Mucosa of gallbladder (tissue), 1 donor: ENCODE measurements at regions not wholly inside any gene's neighbourhood (a gene's known extent, or its start where the extent isn't known, plus 50 kb on each side); places are given as distances from the start of the nearest gene placed in this dataset.
"Not testable (repeated sequence)": the region's sequence is repeated elsewhere in the genome, so short reads cannot be mapped to it uniquely, and the experiment has no call there.

Experiments used
- DNase-seq: peaks from one replicate; pipeline ENCODE4 v3.0.0-alpha.2; 2020; ENCODE audit warnings: low spot score
- donor health status: DM: no; HTN: no; CAD: no.

DNA sequence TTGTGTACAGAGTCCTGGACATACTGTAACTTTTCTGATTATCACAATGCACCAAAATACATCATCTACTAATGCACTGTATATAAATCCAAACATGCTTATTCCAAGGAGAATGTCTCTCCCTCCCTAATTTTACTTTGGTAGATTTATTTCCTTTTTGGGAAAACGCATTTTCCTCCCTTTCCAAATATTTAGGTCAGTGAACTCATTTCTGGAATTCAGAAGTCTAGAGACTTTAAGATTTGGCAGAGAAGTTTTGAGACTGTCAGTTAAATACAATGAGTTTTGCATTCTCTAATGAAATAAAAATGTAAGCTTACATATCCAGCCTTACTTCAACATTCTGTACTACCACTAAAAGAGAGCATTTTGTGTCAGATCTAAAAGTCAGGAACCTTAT lies 165.8 kb upstream of the EDNRB start:
- no peak for DNase-seq

DNA sequence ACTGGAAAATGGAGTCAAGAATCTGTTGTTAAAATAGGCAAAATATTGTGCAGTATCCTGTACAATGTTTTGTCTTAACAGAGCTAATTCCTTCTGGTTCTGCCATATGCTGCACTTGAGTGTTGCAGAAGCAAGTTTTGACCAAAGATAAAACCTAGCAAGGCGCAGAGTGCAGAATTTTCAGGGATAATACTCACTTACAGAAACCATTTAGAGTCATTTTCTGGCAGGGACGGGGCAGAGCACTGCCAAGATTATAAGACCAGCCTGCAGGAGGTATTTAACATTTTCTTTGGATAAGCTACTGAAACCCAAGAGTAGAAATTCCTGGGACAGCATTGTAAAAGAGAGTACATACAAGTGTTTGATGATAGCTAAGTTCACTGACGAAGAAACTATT lies 159.5 kb upstream of the EDNRB start:
- no peak for DNase-seq

GRCh38 chr13:78067290-78067689 lies 148.7 kb upstream of the EDNRB start:
- no peak for DNase-seq

- no peak for DNase-seq
These were observed 146.5 kb upstream of the EDNRB start for GRCh38 chr13:78065141-78065540.

DNA sequence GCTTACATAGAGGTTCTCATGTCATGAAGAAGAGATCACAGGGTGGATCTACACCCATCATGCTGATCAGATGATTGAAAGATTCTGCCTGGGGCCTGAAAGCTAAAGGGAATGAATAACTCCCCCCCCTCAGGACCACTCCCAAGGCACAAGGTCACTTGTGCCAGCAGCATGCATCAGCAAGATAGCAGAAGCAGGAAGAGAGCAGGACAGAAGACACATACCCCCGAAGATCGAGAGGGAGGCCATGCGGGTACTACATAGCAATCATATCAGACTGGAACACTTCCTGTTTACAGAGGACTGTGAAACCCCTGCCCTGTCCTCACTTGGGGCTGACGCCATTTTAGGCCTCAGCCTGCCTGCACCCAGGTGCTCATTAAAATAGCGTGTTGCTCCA lies 143.2 kb upstream of the EDNRB start:
- no peak for DNase-seq

DNA sequence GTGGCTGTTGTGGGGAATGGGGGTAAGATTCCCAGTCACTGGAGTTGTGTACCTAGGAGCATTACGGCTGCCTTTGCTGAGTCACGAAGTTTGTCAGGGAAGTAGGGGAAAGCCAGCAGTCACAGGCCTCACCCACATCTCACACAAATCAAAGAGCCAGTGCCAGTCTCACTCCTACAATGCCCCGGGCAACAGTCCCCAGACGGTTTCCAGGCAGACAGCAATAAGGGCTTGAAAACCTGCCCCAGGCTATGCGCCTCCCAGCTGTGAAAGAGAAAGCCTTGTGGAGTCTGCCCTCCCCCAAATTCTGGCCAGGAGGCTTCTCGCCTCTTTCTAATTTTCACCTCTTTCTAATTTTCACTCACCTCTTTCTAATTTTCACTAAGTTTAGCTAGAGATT lies 142.3 kb upstream of the EDNRB start:
- DNase-seq = no peak

DNA sequence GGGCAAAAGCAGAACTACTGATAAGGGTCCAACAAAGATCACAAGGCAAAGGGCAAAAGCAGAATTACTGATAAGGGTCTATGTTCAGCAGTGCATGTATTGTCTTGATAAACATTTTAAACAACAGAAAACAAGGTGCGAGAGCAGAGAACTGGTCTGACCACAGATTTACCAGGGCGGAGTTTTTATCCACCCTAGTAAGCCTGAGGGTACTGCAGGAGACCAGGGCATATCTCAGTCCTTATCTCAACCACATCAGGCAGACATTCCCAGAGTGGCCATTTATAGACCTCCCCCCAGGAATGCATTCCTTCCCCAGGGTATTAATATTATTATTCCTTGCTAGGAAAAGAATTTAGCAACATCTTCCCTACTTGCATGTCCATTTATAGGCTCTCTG lies 138.2 kb upstream of the EDNRB start:
- DNase-seq = not testable (repeated sequence)

DNA sequence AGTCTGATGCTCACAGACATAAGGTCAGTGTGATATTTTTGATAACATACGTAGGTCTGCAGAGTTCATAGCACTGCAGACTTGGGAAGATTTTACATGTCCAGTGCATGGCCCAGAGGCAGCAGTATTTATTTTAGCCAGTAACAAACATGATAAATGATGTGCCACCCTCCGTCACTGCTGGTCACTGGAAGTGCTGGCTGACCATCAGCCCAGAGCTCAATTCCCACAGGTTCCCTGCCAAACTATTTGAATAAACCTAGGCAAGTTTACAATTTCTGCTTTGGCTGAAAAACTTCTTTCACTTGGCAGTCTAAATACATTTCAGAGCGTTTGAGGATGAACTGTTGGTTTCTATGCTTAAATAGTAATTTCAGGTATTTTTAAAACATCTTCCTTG lies 135.5 kb upstream of the EDNRB start:
- DNase-seq = no peak

DNA sequence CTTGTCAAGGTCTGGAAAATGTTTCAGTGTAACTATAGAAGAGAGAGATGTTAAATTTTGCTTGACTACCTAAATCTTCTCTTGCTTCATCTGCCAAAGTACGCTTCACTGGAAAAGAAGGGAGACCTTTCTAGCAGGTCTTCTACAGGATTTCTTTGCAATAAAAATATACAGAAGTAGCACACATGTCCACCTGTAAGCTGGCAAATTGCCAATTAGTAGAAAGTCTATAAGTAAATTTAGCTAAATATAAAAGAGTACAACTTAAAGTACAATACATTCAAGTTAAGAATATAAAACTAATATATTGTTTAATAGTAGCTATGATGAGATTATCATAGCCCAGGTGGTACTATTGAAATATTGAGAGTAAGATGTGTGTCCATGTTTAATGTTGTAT lies 128.5 kb upstream of the EDNRB start:
- no peak for DNase-seq

DNA sequence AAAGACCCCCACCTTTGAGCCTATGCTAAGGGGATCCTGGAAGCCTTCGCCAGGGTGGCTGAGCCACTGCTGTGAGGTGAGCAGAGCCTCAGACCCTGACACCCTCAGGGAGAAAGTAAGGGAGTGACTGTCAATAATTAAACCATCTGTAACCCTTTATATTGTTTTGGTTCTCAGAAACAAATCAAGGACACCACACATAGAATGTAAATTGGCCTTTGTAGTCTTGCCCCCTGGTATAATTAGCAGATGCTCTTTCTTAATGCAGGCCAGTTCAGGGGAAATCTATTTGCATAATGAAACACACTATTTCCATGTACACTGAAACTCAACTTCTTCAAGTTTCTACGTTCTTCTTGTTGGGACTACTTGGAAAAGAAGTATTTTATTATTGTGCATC lies 127.7 kb upstream of the EDNRB start:
- no peak for DNase-seq

- no peak for DNase-seq
These were observed 127.3 kb upstream of the EDNRB start for GRCh38 chr13:78045916-78046315.

DNA sequence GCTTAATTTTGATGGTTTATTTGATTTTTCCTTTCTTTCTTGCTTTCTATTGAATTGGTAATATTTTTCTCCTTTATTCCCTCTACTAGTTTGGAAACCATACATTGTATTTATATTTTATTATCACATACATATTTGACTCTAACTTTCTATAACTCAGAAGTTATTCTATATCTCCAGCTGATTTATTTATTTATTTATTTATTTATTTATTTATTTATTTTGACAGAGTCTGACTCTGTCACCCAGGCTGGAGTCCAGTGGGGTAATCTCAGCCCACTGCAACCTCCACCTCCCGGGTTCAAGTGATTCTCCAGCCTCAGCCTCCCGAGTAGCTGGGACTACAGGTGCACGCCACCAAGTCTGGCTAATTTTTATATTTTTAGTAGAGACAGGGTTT lies 122.7 kb upstream of the EDNRB start:
- DNase-seq = not testable (repeated sequence)

- DNase-seq = no peak
These were observed 121.7 kb upstream of the EDNRB start for GRCh38 chr13:78040205-78040830.

DNA sequence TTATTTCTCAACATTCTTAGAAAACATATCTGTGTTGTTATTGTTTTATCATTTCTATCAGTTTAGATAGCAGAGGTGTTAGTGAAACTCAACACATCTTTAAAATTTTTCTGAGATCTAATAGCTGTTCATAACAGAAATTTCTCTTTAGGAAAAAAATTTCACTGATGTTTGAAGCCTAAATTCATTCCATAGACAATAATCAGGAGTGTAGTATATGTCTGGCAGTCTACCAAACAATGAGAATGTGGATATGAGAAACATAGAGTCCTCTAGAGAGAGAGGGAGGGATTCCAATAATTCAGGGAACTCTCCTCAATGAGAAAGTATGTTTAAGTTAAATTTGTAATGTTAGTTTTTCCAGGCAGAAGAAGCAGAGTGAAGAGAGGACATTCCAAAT lies 118.2 kb upstream of the EDNRB start:
- DNase-seq = no peak

DNA sequence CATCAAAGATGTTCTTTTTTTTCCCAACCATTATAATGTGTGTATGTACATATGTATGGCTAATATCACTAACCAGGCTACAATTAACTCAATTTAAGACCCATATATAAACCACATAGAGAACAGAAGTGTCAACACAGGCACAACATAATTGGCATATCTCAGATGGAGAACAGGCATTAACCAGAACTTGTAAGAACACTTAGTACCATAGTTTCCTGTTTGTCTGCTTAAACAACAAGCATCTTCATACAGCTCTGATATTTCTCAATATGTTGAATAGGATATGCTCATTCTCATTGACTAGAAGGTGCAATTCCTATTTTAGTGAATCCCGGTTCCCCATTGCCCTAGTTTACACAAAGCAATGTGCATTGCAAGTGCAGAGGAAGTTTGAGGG lies 116.9 kb upstream of the EDNRB start:
- DNase-seq = no peak

DNA sequence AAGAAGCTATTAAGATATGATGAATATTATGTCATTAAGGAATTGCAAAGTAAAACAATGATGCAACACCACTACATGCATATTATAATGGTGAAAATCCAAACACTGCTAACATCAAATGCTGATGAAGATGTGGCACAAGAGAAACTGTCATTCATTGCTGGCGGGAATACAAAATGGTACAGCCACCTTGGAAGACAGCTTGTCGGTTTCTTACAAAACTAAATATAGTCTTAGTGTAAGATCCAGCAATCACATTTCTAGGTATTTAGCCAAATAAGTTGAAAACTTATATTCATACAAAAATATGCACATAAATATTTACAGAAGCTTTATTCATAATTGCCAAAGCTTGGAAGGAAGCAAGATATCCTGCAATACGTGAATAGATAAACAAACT lies 114.9 kb upstream of the EDNRB start:
- no peak for DNase-seq

GRCh38 chr13:78032132-78032531 lies 113.5 kb upstream of the EDNRB start:
- no peak for DNase-seq

GRCh38 chr13:78030341-78030896 lies 111.8 kb upstream of the EDNRB start:
- no peak for DNase-seq

GRCh38 chr13:78029901-78030300 lies 111.3 kb upstream of the EDNRB start:
- DNase-seq = no peak

- no peak for DNase-seq
These were observed 110.3 kb upstream of the EDNRB start for GRCh38 chr13:78028960-78029359.

DNA sequence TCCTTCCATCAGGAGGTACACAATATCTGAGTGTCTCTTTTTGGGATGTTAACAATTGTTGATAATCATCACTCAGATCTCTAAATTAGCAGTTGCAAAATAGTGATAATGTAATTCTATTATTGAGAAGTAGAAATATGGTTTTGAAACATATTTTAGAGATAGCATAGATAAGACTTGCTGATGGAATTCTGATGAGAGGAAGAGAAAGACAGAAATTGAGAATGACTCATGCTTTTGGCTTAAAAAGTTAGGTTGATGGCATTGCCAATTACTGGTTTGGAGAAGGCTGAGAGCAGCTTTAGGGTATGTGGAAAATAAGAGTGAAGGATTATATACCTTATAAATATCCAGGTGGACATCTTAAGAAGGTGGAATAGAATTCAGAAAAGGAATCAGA lies 106.4 kb upstream of the EDNRB start:
- no peak for DNase-seq

- DNase-seq = peak; percentile 10
These were observed 103.7 kb upstream of the EDNRB start for GRCh38 chr13:78022164-78022877.

DNA sequence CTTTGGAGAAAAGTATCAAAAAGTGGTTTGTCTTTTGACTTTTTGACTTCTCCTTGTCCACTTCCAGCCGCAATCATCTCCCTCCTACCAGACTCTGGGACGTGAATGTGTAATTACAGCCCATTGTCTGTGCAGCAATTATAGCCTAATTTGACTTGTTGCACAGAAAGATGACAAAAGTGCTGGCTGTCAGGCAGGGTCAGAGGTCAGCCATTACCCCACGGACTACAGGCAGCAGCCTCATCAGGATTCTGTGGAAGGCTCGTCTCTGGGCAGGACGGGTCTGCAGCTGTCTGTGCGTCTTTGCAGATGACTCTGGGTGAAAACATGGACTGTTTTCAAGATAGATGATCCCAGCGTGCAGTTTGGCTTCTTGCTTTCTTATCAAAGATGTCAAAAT lies 102.2 kb upstream of the EDNRB start:
- no peak for DNase-seq

DNA sequence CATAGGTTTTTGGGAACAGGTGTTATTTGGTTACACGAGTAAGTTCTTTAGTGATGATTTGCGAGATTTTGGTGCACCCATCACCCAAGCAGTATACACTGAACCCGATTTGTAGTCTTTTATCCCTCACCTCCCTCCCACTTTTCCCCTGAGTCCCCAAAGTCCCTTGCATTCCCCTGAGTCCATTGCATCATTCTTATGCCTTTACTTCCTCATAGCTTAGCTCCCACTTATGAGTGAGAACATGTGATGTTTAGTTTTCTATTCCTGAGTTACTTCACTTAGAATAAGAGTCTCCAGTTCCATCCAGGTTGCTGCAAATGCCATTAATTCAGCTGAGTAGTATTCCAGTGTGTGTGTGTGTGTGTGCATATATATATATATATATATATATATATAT lies 97.2 kb upstream of the EDNRB start:
- DNase-seq = no peak
